AG10803 (cell line): ENCODE measurements at regions not wholly inside any gene's neighbourhood (a gene's known extent, or its start where the extent isn't known, plus 50 kb on each side); places are given as distances from the start of the nearest gene placed in this dataset.

Experiments
- DNase-seq: peaks from one replicate; pipeline ENCODE4 v3.0.0; 2010; ENCODE audit warnings: low read depth
- H3K4me3 ChIP-seq: 2 replicates; pipeline ENCODE4 v1.5.1; 2011; ENCODE audit warnings: mild to moderate bottlenecking, low read length, control low read depth
- TF ChIP-seq, protein P1 (sequence below): conservative IDR thresholded peaks from 2 replicates; pipeline ENCODE4 v1.5.1; 2011; ENCODE audit warnings: mild to moderate bottlenecking, low read length, control low read depth, inconsistent platforms

DNA sequence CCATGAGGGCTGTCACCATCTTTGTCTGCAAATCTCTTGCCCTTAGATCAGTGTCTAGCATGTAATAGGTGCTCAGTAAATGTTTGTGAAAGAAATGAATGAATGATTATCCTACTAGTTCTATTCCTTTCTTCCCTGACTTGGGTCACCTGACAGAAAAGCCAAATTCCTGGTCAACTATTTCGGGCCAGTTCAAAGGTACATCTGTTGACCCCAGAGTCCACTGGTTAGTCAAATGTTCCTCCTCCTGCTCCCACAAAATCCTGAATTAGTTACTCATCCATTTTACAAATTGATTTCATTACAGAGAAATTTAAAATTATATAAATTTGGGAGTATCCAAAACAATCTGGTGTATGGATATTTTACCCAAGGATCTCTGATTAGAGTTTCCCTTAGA, 124.7 kb upstream of the NAV2 start:
- DNase-seq = no peak
- TF ChIP-seq, protein P1, sequence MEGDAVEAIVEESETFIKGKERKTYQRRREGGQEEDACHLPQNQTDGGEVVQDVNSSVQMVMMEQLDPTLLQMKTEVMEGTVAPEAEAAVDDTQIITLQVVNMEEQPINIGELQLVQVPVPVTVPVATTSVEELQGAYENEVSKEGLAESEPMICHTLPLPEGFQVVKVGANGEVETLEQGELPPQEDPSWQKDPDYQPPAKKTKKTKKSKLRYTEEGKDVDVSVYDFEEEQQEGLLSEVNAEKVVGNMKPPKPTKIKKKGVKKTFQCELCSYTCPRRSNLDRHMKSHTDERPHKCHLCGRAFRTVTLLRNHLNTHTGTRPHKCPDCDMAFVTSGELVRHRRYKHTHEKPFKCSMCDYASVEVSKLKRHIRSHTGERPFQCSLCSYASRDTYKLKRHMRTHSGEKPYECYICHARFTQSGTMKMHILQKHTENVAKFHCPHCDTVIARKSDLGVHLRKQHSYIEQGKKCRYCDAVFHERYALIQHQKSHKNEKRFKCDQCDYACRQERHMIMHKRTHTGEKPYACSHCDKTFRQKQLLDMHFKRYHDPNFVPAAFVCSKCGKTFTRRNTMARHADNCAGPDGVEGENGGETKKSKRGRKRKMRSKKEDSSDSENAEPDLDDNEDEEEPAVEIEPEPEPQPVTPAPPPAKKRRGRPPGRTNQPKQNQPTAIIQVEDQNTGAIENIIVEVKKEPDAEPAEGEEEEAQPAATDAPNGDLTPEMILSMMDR = no peak
- no peak overlapping the region for H3K4me3 ChIP-seq

- no peak overlapping the region for H3K4me3 ChIP-seq
- peak; percentile 16 for DNase-seq
- TF ChIP-seq, protein P1 = no peak
Observed at GRCh38 chr11:19580646-19581045, 132.0 kb upstream of the NAV2 start.

GRCh38 chr11:19579957-19580356, 132.7 kb upstream of the NAV2 start:
- H3K4me3 ChIP-seq = no peak overlapping the region
- TF ChIP-seq, protein P1 = no peak
- DNase-seq = no peak

DNA sequence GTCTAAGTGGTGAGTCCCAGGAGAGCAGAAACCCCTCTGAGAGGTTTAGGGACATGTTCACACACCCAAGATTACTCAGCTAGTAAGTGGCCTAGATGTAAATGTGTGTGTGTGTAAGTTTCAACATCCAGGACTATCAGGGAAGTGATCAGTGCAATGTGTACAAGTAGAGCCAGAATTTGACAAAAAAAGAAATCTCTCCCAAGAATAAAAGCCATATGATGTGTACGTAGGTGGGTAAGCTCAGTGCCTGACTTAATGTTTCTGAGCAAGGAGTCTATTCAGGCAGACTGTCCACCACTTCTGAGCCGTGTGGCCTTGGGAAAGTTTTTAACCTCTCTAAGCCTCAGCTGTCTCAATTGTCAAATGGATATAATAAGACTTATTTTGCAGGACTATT, 133.8 kb upstream of the NAV2 start:
- DNase-seq = no peak
- no peak overlapping the region for H3K4me3 ChIP-seq
- TF ChIP-seq, protein P1 = no peak

DNA sequence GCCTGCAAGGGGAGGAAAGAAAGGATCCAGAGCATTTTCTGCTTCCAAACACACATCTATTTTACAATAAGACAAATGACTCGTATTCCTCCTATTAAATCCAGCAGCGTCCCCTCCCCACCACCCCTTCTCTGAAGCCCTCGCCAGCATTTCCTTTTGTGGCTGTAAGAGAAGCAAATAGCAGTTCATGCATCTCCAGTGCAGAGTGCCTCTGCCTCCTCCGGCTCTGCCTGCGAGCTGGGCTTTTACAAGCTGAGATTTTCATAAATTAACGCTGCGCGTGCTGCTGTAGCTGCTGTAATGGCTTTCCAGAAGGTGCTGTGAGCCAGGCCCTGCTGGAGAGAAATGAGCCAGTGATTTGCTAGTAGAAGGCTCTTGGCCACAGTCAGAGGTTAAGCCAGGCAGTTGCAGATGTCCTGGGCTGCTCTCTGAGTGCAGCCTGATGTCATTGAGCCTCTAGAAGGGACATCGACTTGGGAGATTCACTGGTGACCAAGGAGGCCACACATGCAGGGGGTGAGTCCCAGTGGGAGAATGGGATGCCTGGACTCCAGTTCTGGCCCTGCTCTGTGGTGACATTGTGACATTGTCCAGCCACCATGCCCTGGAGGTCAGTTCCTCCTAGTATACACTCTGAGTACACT, 134.5 kb upstream of the NAV2 start:
- TF ChIP-seq, protein P1 = peak; percentile 14
- DNase-seq = peak; percentile 74
- no peak overlapping the region for H3K4me3 ChIP-seq

DNA sequence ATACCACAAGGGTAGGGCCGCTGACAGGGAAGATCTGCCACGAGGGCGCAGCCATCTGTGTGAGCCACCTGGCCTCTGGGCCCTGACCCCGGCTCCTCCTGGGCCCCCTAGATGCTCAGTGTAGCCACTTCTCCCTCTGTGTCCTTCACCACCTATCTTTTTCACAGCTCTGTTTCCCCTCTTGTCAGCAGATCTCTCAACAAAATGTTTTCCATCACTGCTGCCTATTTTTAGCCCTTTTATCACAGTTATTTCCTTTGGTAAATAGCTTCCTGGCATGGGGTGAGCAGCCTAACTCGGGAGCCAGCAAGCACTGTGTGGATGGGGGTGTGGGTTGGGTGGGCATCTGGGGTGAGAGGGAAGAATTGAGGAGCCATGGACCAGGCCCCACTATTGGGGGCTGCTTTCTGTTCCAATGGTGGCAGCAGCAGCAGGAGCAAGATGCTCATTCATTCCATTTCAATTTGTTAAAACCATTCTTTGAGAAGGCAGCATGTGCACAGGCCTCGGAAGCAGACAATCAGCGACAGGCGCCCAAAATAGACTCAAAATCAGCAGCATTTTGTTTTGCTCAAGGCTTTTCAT, 135.2 kb upstream of the NAV2 start:
- TF ChIP-seq, protein P1 = no peak
- DNase-seq = no peak
- H3K4me3 ChIP-seq = no peak overlapping the region

DNA sequence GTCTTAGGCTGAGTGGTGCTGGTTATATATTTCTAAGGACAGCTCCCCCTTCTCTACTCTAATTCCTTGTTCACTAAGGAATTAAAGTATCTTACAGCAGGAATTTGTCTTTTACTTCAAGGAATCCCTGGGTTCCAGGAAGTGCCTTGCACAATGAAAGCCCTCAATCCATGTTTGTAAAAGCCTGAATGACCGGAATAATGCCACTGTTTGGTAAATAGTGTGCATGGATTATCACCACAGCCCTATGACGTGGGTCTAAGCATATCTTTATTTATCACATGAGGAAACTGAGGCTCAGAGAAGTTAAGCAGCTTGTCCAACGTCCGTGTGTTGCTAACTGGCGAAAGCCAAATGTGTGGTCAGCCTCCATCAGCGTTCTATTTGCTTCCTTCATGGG, 135.7 kb upstream of the NAV2 start:
- TF ChIP-seq, protein P1 = no peak
- H3K4me3 ChIP-seq = no peak overlapping the region
- no peak for DNase-seq
